ENCODE measurements at regions not wholly inside any gene's neighbourhood (a gene's known extent, or its start where the extent isn't known, plus 50 kb on each side); places are given as distances from the start of the nearest gene placed in this dataset.
"Not testable (repeated sequence)": the region's sequence is repeated elsewhere in the genome, so short reads cannot be mapped to it uniquely, and the experiment has no call there.

- DNase-seq: no peak
These were observed 280.7 kb upstream of the KLHL4 start for GRCh38 chrX:87236830-87237440.

- DNase-seq: no peak
These were observed 252.1 kb upstream of the KLHL4 start for GRCh38 chrX:87265518-87265917.

- no peak for DNase-seq
These were observed 245.1 kb upstream of the KLHL4 start for GRCh38 chrX:87272491-87272890.

- DNase-seq: peak; percentile 28 to 38
These were observed 217.9 kb upstream of the KLHL4 start for GRCh38 chrX:87299563-87300160.

GRCh38 chrX:87310780-87311179, 206.8 kb upstream of the KLHL4 start:
- no peak for DNase-seq

- no peak for DNase-seq
These were observed 190.3 kb upstream of the KLHL4 start for GRCh38 chrX:87327267-87327666.

GRCh38 chrX:87337267-87337666, 180.3 kb upstream of the KLHL4 start:
- no peak for DNase-seq

- peak in 1 of 2 experiments; percentile 35 for DNase-seq
These were observed 179.1 kb upstream of the KLHL4 start for GRCh38 chrX:87338510-87338909.

- no peak for DNase-seq
These were observed 146.7 kb upstream of the KLHL4 start for GRCh38 chrX:87370865-87371264.

GRCh38 chrX:87374324-87374723, 143.3 kb upstream of the KLHL4 start:
- DNase-seq: no peak

GRCh38 chrX:87376896-87377295, 140.7 kb upstream of the KLHL4 start:
- no peak for DNase-seq

- DNase-seq: no peak
These were observed 129.2 kb upstream of the KLHL4 start for GRCh38 chrX:87388381-87388780.

- no peak for DNase-seq
These were observed 125.9 kb upstream of the KLHL4 start for GRCh38 chrX:87391742-87392141.

GRCh38 chrX:87392369-87392768, 125.2 kb upstream of the KLHL4 start:
- DNase-seq: no peak

GRCh38 chrX:87397103-87397886, 120.3 kb upstream of the KLHL4 start:
- DNase-seq: no peak

GRCh38 chrX:87402256-87402655, 115.3 kb upstream of the KLHL4 start:
- no peak for DNase-seq

- no peak for DNase-seq
These were observed 114.1 kb upstream of the KLHL4 start for GRCh38 chrX:87403551-87403950.

GRCh38 chrX:87409113-87409841, 108.3 kb upstream of the KLHL4 start:
- no peak for DNase-seq

GRCh38 chrX:87425618-87426017, 92.0 kb upstream of the KLHL4 start:
- DNase-seq: no peak

- no peak for DNase-seq
These were observed 83.0 kb upstream of the KLHL4 start for GRCh38 chrX:87434618-87435017.

- DNase-seq: not testable (repeated sequence)
These were observed 69.0 kb upstream of the KLHL4 start for GRCh38 chrX:87448613-87449012.

GRCh38 chrX:87465757-87466156, 51.8 kb upstream of the KLHL4 start:
- DNase-seq: not testable (repeated sequence)
